ENCODE measurements at regions not wholly inside any gene's neighbourhood (a gene's known extent, or its start where the extent isn't known, plus 50 kb on each side); places are given as distances from the start of the nearest gene placed in this dataset.

DNA sequence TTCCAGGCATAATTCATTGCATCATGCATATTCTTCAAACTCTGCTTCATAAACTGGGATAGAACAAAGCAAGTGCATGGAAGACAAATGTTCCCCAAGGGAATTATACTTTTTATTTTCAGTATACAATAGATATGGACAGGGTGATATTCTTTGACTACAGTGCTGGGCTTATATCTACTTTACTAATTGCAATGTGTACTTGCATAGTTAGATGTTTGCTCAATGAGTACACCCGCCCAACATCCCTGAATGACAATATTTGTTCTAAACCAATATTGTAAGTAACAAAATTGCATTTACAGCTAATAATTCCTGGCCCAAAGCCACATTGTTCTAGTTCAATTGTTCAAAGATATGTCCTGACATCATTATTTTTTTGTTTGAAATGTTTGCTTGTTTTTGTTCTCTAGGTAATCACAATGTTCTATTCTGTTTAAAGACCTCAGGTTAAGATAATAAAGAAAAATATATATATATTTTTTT, 171.4 kb downstream of the PTN start:
- no peak for DNase-seq (ENCODE audit: low spot score)

DNA sequence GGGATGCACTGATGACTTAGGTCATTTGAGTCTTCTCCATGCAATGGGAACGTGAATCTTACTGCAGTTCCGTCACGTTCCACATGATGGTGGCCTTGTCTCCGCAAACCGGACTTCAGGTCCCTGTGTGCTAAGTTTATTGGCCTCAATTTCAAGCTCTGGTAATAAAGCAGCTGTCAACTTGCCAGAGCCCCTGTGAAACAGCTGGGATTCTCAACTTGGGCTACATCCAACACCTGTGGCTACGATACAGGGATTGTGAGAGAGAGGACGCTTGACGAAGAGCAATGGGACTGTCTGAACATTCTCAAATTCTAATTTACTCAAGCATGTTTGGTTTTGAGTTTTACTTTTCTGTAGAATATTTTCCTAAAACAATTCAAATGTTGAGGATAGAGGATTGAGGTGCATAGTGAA, 174.2 kb downstream of the PTN start:
- DNase-seq (ENCODE audit: low spot score), result peak; percentile 64

DNA sequence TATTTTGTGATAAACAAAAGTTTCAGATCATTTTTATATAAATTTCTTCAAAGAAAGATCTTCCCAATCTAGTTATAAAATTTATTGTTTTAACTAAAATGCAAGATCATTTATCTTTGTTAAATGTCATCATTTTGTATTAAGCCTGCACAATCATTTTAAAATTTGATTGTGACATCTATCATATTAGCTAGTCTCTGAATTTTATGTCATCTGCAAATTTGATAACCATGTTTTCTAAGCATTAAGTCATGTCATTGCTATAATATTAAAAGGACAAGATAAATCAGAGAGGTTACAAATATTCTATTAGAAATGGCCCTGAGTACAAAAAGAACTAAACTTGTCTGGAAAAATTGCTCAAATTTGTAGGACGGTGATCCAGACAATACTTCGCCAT, 175.9 kb downstream of the PTN start:
- DNase-seq (ENCODE audit: low spot score), result no peak

DNA sequence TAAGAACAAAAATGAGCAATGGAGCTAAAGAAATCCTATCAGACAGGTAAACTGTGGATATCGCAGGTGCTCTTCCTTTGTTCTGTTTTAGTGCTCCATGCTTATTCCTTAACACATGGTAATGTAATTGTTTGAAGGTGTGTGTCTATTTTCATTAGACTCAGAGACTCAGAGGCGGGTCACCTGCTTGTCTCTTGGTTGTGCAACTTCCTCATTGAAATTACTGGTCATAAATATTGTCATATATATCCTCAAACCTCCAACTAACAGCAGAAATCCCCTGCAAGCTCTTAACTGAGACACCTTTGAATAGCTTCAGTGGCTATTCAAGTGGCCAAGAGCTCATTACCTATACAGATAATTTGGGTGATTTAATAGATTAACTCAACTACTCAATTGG, 177.2 kb downstream of the PTN start:
- no peak for DNase-seq (ENCODE audit: low spot score)

DNA sequence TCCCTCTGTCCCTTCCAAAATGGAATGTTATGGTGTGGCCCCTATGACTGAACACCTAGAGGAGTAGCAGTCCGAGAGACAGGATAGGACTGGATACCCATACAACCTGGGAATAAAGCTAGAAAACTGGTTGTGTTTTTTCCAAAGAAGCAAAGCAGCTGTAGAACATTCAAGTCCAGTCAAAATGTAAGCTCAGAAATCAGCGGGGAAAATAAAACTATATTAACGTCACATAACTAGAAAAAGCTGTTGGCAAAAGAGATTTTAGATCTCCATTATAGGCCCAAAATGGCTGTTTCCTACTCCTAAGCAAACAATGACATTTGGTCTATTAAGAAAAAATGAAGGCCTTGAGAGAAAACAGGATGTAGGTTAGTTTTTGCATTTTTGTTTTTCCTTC, 177.7 kb downstream of the PTN start:
- no peak for DNase-seq (ENCODE audit: low spot score)

DNA sequence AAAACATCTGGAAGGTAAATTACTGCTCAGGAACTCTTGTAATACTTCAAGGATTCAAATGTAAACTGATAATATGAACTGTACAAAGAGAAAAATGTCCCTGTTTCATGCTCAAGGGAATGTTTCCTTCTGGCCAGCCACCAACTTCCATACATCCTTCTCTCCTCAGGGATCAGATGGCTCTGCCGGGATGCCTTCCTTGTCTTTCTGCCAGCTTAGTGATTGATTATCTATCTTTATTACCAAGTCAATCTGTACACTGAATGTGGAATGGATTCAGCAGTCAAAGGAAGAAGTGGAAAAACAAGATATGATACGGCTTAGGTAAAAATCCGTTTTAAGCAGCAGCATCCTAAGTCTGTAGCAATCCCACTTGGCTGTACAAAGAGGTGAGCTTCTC, 178.3 kb downstream of the PTN start:
- no peak for DNase-seq (ENCODE audit: low spot score)

DNA sequence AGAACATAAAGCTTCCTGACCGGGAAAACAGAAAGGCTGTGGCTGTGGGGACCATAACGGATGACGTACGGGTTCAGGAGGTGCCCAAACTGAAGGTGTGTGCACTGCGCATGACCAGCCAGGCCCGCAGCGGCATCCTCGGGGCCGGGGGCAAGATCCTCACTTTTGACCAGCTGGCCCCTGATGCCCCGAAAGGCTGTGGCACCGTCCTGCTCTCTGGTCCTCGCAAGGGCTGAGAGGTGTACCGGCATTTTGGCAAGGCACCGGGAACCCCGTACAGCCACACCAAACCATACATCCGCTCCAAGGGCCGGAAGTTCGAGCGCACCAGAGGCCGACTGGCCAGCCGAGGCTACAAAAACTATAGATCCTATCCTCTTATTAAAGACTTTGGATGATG, 179.3 kb downstream of the PTN start:
- no peak for DNase-seq (ENCODE audit: low spot score)

DNA sequence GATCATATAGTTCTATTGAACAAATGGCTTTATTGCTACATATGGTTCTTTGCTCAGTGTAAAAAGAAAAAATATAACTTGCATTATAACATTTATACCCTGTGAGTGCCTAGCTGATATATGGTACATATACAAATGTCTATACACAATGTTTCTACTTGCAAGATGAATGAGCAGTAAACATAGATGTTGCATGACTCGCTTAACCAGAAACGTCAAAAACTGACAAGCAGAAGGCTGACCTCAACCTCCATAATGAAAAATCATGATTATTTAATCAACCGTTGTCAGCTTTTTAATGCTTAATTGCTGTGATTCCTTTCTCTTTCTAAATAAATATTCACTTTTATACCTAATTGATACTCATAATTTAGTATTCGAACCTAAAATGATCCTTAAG, 183.3 kb downstream of the PTN start:
- no peak for DNase-seq (ENCODE audit: low spot score)

DNA sequence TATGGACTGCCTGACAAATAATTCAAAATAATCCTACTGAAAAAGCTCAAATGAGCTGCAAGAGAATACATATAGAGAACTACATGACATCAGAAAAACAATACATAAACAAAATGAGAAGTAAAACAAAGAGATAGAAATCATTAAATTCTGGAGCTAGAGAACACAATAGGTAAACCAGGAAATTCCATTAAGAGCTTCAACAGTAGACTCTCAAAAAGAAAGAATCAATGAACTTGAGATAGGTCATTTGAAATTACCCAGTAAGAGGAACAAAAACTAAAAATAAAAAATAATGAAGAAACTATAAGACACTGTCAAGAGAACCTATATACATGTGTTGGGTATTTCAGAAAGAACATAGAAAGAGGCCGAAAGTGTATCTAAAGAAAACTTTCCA, 186.3 kb downstream of the PTN start:
- DNase-seq (ENCODE audit: low spot score), result no peak

DNA sequence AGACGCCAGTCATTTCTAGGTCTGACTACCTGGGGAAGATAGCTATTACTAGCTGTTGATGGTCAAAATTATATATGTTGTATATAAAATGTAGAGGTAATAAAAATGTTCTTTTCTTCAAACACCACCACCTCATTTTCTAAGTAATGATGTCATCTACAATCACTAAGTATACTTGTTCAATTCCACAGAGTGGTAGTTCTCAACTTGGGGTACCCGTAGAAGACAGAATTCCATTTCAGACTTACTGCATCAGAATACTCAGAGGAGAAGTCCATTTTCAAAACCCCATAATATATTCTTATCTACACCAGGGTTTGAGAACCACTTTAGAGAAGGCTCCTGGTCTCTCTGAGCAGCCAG, 191.9 kb downstream of the PTN start:
- DNase-seq (ENCODE audit: low spot score), result no peak

DNA sequence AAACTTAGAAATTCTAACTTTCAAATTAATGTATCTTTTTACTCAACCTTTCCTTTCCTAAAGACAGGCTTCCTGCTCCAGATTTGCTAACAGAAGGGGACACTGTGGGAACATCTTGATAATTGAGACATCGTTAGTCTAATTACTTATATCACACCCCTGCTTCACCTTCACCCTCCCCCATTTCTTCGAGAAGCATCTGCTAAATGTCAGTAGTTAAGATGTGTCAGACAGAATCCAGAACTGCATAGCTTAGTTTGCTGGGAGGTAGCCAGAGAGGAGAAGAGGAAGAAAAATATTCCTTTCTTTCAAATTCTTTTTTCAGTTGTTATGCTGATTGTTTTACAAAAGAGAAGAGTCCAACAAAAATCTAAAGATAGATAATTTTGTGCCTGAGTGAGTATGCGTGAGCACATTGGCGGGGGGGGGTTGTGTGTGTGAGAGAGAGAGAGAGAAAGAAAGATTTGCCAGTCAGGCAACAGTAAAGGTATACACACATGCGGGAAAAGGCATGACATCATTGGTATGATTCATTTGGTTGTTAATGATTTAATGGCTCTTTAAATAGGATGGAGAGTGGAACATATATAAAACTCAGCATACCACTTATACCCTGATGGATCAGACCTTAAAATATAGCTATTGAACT, 192.4 kb downstream of the PTN start:
- DNase-seq (ENCODE audit: low spot score), result no peak

DNA sequence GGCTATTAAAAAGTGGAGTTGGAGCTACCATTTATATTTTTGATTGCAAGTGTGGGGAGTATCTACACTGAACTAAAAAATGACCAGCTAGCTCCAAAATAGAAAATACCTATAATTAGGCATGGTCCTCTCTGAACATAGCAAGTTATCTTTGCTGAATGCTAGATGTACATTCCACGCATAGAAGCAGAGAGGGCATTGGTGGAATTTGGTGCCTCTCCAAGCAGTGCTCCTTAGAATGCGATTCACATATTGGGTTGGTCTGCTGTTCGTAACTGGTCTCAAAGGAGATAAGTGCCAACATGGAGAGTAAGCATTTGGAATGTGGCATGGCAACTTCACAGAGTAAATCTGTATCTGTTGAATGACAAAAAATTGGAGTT, 196.2 kb downstream of the PTN start:
- no peak for DNase-seq (ENCODE audit: low spot score)

DNA sequence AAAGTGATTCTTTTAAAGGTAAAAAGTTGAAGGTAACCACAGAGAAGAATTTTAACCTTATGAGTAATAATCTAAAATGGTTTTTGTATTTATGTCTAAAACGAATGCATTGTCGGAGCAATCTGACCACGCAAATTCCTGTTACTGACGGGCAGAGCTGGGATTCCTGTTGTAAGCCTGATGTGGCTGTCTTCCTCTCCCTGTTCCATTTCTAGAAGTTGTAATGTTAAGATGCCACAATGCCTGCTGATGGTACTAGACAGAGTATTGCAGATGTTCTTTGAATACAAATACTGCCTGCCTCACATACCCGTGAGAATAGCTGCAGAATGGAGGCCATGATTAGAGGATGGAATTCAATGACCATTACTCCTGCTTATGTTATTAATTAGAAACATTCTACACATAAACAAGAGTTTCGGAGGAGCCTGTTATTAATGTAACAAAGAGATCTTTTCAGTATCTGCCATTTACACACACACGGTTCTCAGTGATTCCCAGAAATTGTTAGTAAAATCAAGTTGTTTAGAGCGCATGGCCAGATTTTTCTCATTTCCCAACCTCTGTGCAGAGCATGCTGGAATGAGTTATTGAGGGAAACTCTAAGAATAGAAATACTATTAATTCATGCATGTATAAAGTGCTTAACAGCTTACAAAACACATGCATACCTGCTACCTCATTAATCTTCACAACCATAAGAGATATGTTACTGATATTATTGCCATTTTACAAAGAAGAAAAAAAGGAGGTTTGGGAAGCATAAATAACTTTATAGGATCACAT, 196.8 kb downstream of the PTN start:
- no peak for DNase-seq (ENCODE audit: low spot score)

DNA sequence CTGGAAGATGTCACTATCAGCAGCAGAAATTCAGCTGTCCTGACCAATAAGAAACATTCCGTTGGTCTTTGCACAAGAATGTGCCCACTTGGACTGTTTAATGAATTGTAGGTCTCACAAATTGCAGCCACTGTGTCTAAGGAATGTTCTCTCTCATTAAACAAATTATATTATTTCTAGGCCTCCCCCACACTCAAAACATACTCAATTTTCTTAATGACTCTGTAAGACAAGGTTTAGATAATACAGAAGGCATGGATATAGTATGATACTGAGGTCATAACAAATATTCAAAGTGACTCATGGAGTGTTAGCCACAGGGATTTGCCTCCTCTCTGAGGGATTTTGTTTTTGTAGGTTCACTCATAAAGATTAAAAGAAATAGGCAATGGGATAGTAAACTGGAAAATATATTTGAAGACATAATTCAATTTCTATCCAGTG, 197.5 kb downstream of the PTN start:
- no peak for DNase-seq (ENCODE audit: low spot score)

DNA sequence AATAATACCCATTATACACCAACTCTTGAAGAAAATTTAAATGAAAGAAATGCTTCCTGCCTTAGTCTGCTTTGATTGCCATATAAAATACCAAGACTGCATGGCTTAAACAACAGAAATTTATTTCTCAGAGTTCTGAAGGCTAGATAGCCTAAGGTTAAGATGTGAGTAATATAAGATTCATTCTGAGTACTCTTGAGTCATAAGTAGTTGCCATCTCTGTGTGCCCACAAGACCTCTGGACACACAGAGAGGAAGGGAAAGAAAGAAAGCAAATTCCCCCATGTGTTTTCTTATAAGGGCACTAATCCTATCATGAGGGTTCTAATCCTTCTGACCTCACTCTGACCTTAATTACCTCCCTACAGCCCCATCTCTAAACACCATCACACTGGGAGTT, 201.2 kb downstream of the PTN start:
- DNase-seq (ENCODE audit: low spot score), result no peak

DNA sequence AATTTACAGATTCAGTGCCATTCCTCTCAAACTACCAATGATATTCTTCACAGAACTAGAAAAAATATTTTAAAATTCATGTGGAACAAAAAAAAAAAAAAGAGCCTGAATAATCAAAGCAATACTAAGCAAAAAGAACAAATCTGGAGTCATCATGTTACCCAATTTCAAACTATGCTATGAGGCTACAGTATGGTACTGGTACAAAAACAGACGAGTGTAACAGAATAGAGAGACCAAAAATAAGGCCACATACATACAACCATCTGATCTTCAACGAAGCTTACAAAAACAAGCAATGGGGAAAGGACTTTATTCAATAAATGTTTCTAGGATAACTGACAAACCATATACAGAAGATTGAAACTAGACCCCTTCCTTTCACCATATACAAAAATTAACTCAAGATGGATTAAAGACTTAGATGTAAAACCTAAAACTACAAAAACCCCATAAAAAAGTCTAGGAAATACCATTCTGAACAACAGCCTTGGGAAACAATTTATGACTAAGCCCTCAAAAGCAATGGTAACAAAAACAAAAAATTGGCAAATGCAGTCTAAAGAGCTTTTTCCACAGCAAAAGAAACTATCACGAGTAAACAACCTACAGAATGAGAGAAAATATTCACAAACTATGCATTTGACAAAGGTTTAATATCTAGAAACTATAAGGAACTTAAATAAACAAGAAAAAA, 207.7 kb downstream of the PTN start:
- no peak for DNase-seq (ENCODE audit: low spot score)

DNA sequence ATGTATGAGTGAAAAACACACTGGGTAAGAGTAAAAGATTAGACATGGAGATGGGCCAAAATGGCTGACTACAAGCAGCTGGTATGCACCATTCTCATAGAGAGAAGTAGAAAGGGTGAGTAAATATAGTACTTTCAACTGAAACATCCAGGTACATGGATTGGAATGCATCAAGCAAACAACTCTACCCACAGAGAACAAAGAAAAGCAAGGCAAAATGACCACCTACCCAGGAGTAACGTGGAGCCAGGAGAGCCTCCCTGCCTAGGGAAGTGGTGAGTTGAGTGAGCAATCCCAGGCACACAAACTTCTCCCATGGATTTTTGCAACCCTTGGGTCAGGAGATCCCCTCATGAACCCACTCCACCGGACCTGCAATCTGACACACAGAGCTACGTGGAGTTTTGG, 212.8 kb downstream of the PTN start:
- DNase-seq (ENCODE audit: low spot score), result no peak

DNA sequence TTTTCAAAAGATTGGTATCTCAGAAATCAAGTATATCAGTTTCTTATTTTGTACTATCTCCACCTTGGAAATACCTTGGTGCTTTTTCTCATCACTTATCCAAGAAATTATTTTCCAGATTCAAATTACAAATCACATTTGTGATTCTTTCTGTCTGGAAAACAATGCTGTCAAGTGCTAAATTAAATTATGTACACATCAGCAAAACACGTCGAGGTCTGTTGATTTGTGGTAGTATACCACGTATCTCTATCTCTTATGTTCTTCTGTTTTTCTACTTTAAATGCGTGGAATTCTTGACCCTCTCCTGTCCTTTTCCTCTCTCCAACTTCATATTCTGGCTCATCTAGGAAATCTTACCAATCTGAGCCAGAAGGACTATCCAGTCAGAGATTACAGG, 214.5 kb downstream of the PTN start:
- DNase-seq (ENCODE audit: low spot score), result no peak

DNA sequence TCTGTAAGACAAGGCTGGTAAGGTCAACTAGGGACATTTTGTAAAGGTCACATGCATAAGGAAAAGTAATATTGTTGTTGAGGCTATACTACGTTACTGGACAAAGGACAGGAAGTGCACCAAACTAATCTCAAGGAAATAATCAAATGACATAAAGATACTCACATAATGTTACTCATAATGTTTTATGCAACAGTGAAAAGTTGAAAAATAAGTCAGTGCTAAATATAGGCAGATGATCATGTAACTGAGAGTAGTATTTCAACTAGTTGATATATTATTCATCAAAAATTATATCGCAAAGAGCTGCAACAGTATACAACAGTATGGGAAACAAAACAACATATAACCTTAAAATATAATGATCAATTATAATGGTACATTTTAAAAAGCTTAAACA, 215.7 kb downstream of the PTN start:
- DNase-seq (ENCODE audit: low spot score), result no peak

DNA sequence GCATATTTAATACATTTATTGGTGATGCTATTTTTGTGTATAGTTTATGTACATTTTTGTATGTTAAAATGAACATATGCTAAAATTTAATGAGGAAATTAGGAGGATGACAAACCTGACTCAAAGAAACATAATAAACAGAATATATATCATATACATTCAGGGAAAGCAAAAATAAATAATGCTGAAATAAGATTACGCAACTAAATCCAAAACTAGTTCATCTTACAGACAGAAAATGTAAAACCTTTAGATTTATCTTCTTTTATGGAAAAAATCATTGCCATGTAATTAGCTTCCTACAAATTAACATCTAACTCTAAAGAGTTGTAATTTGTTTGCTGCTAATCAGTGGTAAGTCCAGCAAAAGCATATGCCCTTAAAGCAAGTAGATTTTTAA, 216.5 kb downstream of the PTN start:
- DNase-seq (ENCODE audit: low spot score), result no peak

DNA sequence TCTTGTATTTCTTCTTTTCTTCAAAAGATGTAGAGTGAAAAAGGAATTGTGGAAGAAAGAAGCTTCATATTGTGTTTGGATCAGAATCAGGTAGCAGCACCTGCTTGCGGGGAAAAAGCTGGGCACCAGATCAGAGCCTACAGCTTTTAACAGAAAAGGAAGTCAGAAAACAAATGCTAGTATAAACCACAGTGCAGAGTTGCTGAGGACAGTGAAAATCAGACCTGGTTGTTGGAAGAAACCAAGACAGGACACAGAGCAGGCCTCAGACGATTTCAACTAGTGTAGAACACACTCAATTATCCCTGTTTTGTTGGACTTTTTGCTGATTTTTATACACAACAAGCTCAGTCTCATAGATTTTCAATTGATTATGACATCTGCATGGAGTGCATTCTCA, 221.4 kb downstream of the PTN start:
- DNase-seq (ENCODE audit: low spot score), result no peak

DNA sequence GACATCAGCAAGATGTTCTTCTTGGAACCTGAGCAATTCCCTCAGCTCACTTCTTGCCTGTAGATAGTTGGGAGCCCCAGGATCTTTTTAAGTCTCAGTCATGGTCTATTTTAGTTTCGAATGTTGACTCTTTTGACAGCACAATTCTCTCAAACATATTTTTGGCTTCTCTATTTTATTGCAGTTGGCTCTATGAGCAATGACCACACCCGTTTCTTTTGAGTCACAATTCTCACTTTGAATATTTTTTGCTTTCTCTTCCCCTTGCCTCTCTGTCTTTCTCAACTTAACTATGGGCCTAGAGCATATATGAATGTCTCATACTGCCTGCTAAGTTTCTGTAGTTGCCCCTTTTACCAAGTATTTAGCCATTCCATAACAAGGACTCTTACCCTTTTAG, 222.8 kb downstream of the PTN start:
- DNase-seq (ENCODE audit: low spot score), result no peak

DNA sequence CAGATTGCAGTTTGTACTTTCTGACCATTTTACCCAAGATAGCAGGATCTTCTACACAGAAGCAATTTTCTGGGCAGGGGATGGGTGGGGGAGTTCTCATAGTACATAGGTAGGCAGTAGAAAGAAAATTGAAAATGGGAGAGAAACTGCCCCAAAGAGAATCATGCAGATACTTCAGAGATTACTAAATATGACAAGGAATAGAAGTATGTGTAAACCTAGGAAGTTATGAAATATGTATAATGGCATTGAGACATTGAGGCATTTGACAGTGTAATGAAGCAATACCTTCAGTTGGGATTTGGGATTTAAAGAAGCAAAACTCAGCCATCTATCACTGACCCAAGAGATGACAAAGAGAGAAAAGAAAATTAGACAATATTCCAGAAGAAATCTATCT, 233.0 kb downstream of the PTN start:
- DNase-seq (ENCODE audit: low spot score), result no peak

Measured in putamen (tissue), 1 donor.